Lung (tissue), 11 donors: ENCODE measurements at regions not wholly inside any gene's neighbourhood (a gene's known extent, or its start where the extent isn't known, plus 50 kb on each side); places are given as distances from the start of the nearest gene placed in this dataset.

Source experiments
- ATAC-seq: fragments of 200-7000 bp; cut with Tn5 transposase; one replicate; pipeline ENCODE4 v1.9.1; 2020; ENCODE audit warnings: moderate number of reproducible peaks; ENCODE audit not compliant: insufficient read depth, low FRiP score
- DNase-seq, 3 donors: peaks; one replicate each; pipeline ENCODE4 v3.0.0-alpha.2; 2013 to 2017
- H3K27ac ChIP-seq, 2 donors: one replicate each; pipeline ENCODE4 v1.5.1; 2013; ENCODE audit warnings: mild to moderate bottlenecking in 2 of 2, moderate library complexity in 2 of 2, control low read depth in 1 of 2, inconsistent platforms in 1 of 2, low read depth in 1 of 2, low read length in 1 of 2
- H3K27me3 ChIP-seq, 3 donors: one replicate each; pipeline ENCODE4 v1.5.1; 2013; ENCODE audit warnings: low read length in 2 of 3; ENCODE audit not compliant: control insufficient read depth in 3 of 3, insufficient read depth in 3 of 3
- H3K36me3 ChIP-seq, 4 donors: one replicate each; pipeline ENCODE4 v1.5.1; 2013; ENCODE audit warnings: low read length in 4 of 4, mild to moderate bottlenecking in 1 of 4, moderate library complexity in 1 of 4; ENCODE audit not compliant: control insufficient read depth in 4 of 4, insufficient read depth in 4 of 4
- H3K4me1 ChIP-seq, 5 donors: one replicate each; pipeline ENCODE4 v1.5.1; 2013; ENCODE audit warnings: low read length in 5 of 5, mild to moderate bottlenecking in 2 of 5, moderate library complexity in 1 of 5; ENCODE audit not compliant: control insufficient read depth in 5 of 5, insufficient read depth in 5 of 5
- H3K4me3 ChIP-seq: one replicate; pipeline ENCODE4 v1.5.1; 2013; ENCODE audit warnings: mild to moderate bottlenecking, control low read depth, moderate library complexity
- H3K9ac ChIP-seq, 2 donors: one replicate each; pipeline ENCODE4 v1.5.1; 2013; ENCODE audit warnings: low read length in 2 of 2, control low read depth in 1 of 2; ENCODE audit not compliant: insufficient read depth in 1 of 2
- H3K9me3 ChIP-seq, 4 donors: one replicate each; pipeline ENCODE4 v1.5.1; 2013; ENCODE audit warnings: low read length in 3 of 4, mild to moderate bottlenecking in 1 of 4, moderate library complexity in 1 of 4; ENCODE audit not compliant: control insufficient read depth in 4 of 4, insufficient read depth in 3 of 4
- CTCF ChIP-seq: IDR thresholded peaks from 2 replicates; pipeline ENCODE4 v1.5.1; 2012; ENCODE audit warnings: mild to moderate bottlenecking; ENCODE audit errors: control extremely low read depth, extremely low read depth
- WGBS, 2 donors: extraction: QIAGEN DNeasy Blood & Tissue Kit; methylation state at CpG; one replicate each; pipeline ENCODE4 v1.1.7; 2013; 5-methylcytosine and 5-hydroxymethylcytosine counted together
- donor health status: control.
- donor health status: control.
- donor health status: Bipolar disorder and iron deficiency.
- donor health status: healthy.
- donor health status: DM: yes; HTN: yes; CAD: no.

DNA sequence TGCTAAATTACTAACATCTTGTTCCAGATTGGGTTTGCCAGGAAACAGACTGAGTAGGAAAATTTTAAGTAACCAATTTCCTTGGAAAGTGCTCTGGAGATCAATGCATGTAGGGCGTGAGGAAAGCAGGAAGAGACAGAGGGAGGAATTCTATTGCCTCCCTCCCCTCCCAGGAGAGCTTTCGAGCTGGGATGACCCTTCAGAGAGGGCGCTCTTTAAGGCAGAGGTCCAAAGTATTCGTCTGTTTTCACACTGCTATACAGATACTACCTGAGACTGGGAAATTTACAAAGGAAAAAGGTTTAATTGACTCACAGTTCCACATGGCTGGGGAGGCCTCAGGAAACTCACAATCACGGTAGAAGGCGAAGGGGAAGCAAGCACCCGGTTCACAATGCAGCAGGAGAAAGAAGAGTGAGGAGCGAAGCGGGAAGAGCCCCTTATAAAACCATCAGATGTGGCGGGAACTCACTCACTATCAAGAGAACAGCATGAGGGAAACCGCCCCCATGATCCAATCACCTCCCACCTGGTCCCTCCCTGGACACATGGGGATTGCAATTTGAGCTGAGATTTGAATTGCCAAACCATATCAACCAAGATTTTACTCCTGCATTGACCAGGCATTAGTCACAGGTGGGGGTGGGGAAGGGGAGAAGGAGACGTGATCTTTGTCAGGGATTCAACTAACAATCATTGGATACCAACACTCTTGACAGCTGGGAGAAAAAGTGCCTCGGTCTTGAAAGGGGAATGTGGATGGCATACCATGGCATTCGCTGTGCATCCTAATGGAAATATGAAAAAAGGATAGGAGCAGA is 63.8 kb downstream of the SLITRK2 start:
- Histone ChIP-seq H3K36me3 (no peaks in the 10 kb centered on the region), H3K9me3 (no peaks in the 10 kb centered on the region)
- 50 to 85% methylated on average over 12 to 14 of the region's 14 CpGs for WGBS, 2 donors

DNA sequence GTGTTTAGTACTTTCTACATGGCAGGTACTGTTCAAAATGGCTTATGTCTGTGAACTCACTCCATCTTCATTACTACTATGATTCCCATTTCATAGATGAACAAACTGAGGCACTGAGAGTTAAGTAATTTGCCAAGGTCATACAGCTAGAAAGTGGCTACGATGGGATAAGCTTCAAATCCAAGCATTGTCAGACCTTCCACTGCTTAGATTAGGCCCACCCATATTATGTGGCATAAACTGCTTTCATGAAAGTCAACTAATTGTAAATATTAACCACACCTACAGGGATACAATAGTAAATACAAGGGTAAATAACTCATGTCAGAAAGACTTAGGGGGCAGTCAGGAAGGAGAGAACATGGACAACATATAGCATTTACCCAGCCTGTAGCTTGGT is 68.8 kb downstream of the SLITRK2 start:
- DNase-seq, result no peak
- no peaks in the 10 kb centered on the region for H3K4me1 ChIP-seq
- H3K9ac ChIP-seq, result no peak overlapping the region
- H3K27ac ChIP-seq, result no peak overlapping the region
- 66 to 83% methylated on average over 1 of the region's 1 CpG for WGBS, 2 donors
- H3K36me3 ChIP-seq, result no peaks in the 10 kb centered on the region
- no peaks in the 10 kb centered on the region for H3K27me3 ChIP-seq
- no peaks in the 10 kb centered on the region for H3K9me3 ChIP-seq
- no peak overlapping the region for H3K4me3 ChIP-seq
- ATAC-seq, result no peak
- TF ChIP-seq CTCF, result no peak

More for the DNA sequence above, 63.8 kb downstream of the SLITRK2 start:
- no peak for DNase-seq
- Histone ChIP-seq H3K27me3 (no peaks in the 10 kb centered on the region), H3K4me3 (no peak overlapping the region), H3K4me1 (no peaks in the 10 kb centered on the region), H3K9ac (no peak overlapping the region), H3K27ac (no peak overlapping the region)
- no peak for ATAC-seq
- TF ChIP-seq CTCF, result no peak

GRCh38 chrX:145910017-145910416 is 92.4 kb downstream of the SLITRK2 start:
- 68 to 90% methylated on average over 3 of the region's 3 CpGs for WGBS, 2 donors

More at GRCh38 chrX:145910017-145910416, 92.4 kb downstream of the SLITRK2 start:
- H3K9me3 ChIP-seq, result peaks cover 0 to 2% (median 0%) of the 10 kb centered on the region in 4 donors
- DNase-seq, result peak in 1 of 3 donors; percentile 6
- H3K9ac ChIP-seq, result no peak overlapping the region
- ATAC-seq, result no peak
- H3K4me1 ChIP-seq, result no peaks in the 10 kb centered on the region
- H3K4me3 ChIP-seq, result no peak overlapping the region
- TF ChIP-seq CTCF, result no peak
- H3K27me3 ChIP-seq, result no peaks in the 10 kb centered on the region
- H3K36me3 ChIP-seq, result no peaks in the 10 kb centered on the region
- no peak overlapping the region for H3K27ac ChIP-seq
